CD4-positive, alpha-beta T cell treated with Interleukin-15 for 1 hour (primary cell): ENCODE measurements at regions not wholly inside any gene's neighbourhood (a gene's known extent, or its start where the extent isn't known, plus 50 kb on each side); places are given as distances from the start of the nearest gene placed in this dataset.

Experiments used
- DNase-seq: peaks from one replicate; pipeline ENCODE4 v3.0.0-alpha.2; 2020

- DNase-seq = no peak
Observed at GRCh38 chr4:20532871-20533870, 167.1 kb upstream of the PACRGL start.

- no peak for DNase-seq
Observed at GRCh38 chr4:20538905-20539304, 161.4 kb upstream of the PACRGL start.

GRCh38 chr4:20543131-20543530 is 157.1 kb upstream of the PACRGL start:
- no peak for DNase-seq

- DNase-seq = no peak
Observed at GRCh38 chr4:20544645-20545044, 155.6 kb upstream of the PACRGL start.

GRCh38 chr4:20552004-20552403 is 148.3 kb upstream of the PACRGL start:
- DNase-seq = no peak

- no peak for DNase-seq
Observed at GRCh38 chr4:20554134-20554533, 146.1 kb upstream of the PACRGL start.

GRCh38 chr4:20565075-20565721 is 135.1 kb upstream of the PACRGL start:
- no peak for DNase-seq

- no peak for DNase-seq
Observed at GRCh38 chr4:20570981-20571715, 129.1 kb upstream of the PACRGL start.

GRCh38 chr4:20572976-20573375 is 127.3 kb upstream of the PACRGL start:
- no peak for DNase-seq

- DNase-seq = no peak
Observed at GRCh38 chr4:20574986-20575385, 125.3 kb upstream of the PACRGL start.

- DNase-seq = no peak
Observed at GRCh38 chr4:20575486-20575885, 124.8 kb upstream of the PACRGL start.

- DNase-seq = no peak
Observed at GRCh38 chr4:20576861-20577260, 123.4 kb upstream of the PACRGL start.

- no peak for DNase-seq
Observed at GRCh38 chr4:20577702-20578101, 122.6 kb upstream of the PACRGL start.

GRCh38 chr4:20580907-20581306 is 119.4 kb upstream of the PACRGL start:
- DNase-seq = no peak

GRCh38 chr4:20589436-20589835 is 110.8 kb upstream of the PACRGL start:
- DNase-seq = no peak

GRCh38 chr4:20590849-20591248 is 109.4 kb upstream of the PACRGL start:
- DNase-seq = no peak

- DNase-seq = no peak
Observed at GRCh38 chr4:20591571-20591970, 108.7 kb upstream of the PACRGL start.

GRCh38 chr4:20592013-20592412 is 108.2 kb upstream of the PACRGL start:
- no peak for DNase-seq

- no peak for DNase-seq
Observed at GRCh38 chr4:20592663-20593062, 107.6 kb upstream of the PACRGL start.

GRCh38 chr4:20598626-20599025 is 101.6 kb upstream of the PACRGL start:
- no peak for DNase-seq

GRCh38 chr4:20603671-20604313 is 96.5 kb upstream of the PACRGL start:
- no peak for DNase-seq

GRCh38 chr4:20612313-20612712 is 87.9 kb upstream of the PACRGL start:
- DNase-seq = no peak

- DNase-seq = no peak
Observed at GRCh38 chr4:20614816-20615215, 85.4 kb upstream of the PACRGL start.
